Psoas muscle (tissue), 7 donors: ENCODE measurements at regions not wholly inside any gene's neighbourhood (a gene's known extent, or its start where the extent isn't known, plus 50 kb on each side); places are given as distances from the start of the nearest gene placed in this dataset.

ENCODE experiments used
- ATAC-seq, 4 donors: fragments of 200-7000 bp; cut with Tn5 transposase; one replicate each; pipeline ENCODE4 v1.9.1; 2020; ENCODE audit warnings: moderate library complexity in 3 of 4, mild to moderate bottlenecking in 2 of 4
- DNase-seq, 2 donors: peaks; one replicate each; pipeline ENCODE4 v3.0.0-alpha.2; 2020
- H3K27ac ChIP-seq: fragments of 200-600 bp; one replicate; pipeline ENCODE4 v1.8.0; 2022
- H3K27me3 ChIP-seq, 3 donors: fragments of 200-600 bp in 1 of 3; one replicate each; pipeline versions ENCODE4 v1.6.1 to v1.8.0; 2013 to 2022; ENCODE audit warnings: low read length in 2 of 3, mild to moderate bottlenecking in 2 of 3, moderate library complexity in 1 of 3; ENCODE audit not compliant: insufficient read depth in 3 of 3
- H3K36me3 ChIP-seq, 2 donors: fragments of 200-600 bp in 1 of 2; one replicate each; pipeline versions ENCODE4 v1.6.1 to v1.8.0; 2013 to 2022; ENCODE audit warnings: low read depth in 1 of 2, mild to moderate bottlenecking in 1 of 2, moderate library complexity in 1 of 2; ENCODE audit not compliant: insufficient read depth in 1 of 2
- H3K4me1 ChIP-seq: fragments of 200-600 bp; one replicate; pipeline ENCODE4 v1.8.0; 2022
- H3K4me3 ChIP-seq: fragments of 200-600 bp; one replicate; pipeline ENCODE4 v1.8.0; 2022; ENCODE audit warnings: mild to moderate bottlenecking
- H3K9me3 ChIP-seq: fragments of 200-600 bp; one replicate; pipeline ENCODE4 v1.8.0; 2022
- CTCF ChIP-seq: fragments of 200-600 bp; IDR thresholded peaks from one replicate; pipeline ENCODE4 v1.8.0; 2022; ENCODE audit warnings: antibody characterized with exemption
- WGBS, 3 donors: extraction: QIAGEN DNeasy Blood & Tissue Kit; methylation state at CpG; one replicate each; pipeline versions ENCODE4 v1.1.6 to v1.1.7; 2013; 5-methylcytosine and 5-hydroxymethylcytosine counted together
- intact Hi-C, 2 donors: fragments of 100-400 bp; cut with DNase I; formaldehyde crosslinking; loops; one replicate each; pipeline versions ENCODE4 v1.11.0 to v1.14.2; 2022
- donor health status: healthy with polysubstance abuse.
- donor health status: DM: no; HTN: no; CAD: no; lungs with moderate emphysema.
- donor health status: Bipolar disorder and iron deficiency.
- donor health status: healthy.
- donor health status: DM: yes; HTN: yes; CAD: no.
- donor health status: DM: no; HTN: no; CAD: no.
- donor health status: DM: yes; HTN: yes; CAD: no.

- WGBS, 3 donors, result 73 to 88% (median 76%) methylated on average over 4 of the region's 4 CpGs
- no peak for DNase-seq
Measured at GRCh38 chr13:68064001-68064770, 834.0 kb upstream of the PCDH9 start.

GRCh38 chr13:68063181-68063580 lies 833.0 kb upstream of the PCDH9 start:
- no peak overlapping the region for H3K4me3 ChIP-seq
- no peaks in the 10 kb centered on the region for H3K27me3 ChIP-seq
- DNase-seq (no peak), ATAC-seq (no peak)
- no peaks in the 10 kb centered on the region for H3K36me3 ChIP-seq
- H3K9me3 ChIP-seq, result no peaks in the 10 kb centered on the region
- intact Hi-C loops, result no loop called here
- no peaks in the 10 kb centered on the region for H3K4me1 ChIP-seq
- TF ChIP-seq CTCF, result no peak
- no peak overlapping the region for H3K27ac ChIP-seq
- WGBS, 3 donors, result 84 to 94% (median 91%) methylated on average over 1 of the region's 1 CpG

More at GRCh38 chr13:68064001-68064770, 834.0 kb upstream of the PCDH9 start:
- Histone ChIP-seq H3K27ac (no peak overlapping the region), H3K36me3 (no peaks in the 10 kb centered on the region), H3K9me3 (no peaks in the 10 kb centered on the region), H3K27me3 (no peaks in the 10 kb centered on the region), H3K4me3 (no peak overlapping the region), H3K4me1 (no peaks in the 10 kb centered on the region)
- TF ChIP-seq CTCF, result no peak
- ATAC-seq, result no peak
- intact Hi-C loops, result loop anchor here in 1 of 2 donors (1.0 kb wide), 1 partner anchor 32 kb away; no protein-coding TSS in a partner anchor

GRCh38 chr13:68057836-68058235 lies 827.7 kb upstream of the PCDH9 start:
- H3K36me3 ChIP-seq, result no peaks in the 10 kb centered on the region
- H3K27me3 ChIP-seq, result no peaks in the 10 kb centered on the region
- intact Hi-C loops, result no loop called here
- no peaks in the 10 kb centered on the region for H3K4me1 ChIP-seq
- ATAC-seq (no peak), DNase-seq (no peak)
- no peaks in the 10 kb centered on the region for H3K9me3 ChIP-seq
- no peak overlapping the region for H3K4me3 ChIP-seq
- H3K27ac ChIP-seq, result no peak overlapping the region
- no peak for TF ChIP-seq CTCF

GRCh38 chr13:68056816-68057710 lies 826.9 kb upstream of the PCDH9 start:
- TF ChIP-seq CTCF, result no peak
- Histone ChIP-seq H3K9me3 (no peaks in the 10 kb centered on the region), H3K4me1 (no peaks in the 10 kb centered on the region), H3K27ac (no peak overlapping the region), H3K36me3 (no peaks in the 10 kb centered on the region), H3K27me3 (no peaks in the 10 kb centered on the region), H3K4me3 (no peak overlapping the region)
- intact Hi-C loops, result no loop called here
- no peak for ATAC-seq
- 87 to 94% (median 91%) methylated on average over 5 of the region's 5 CpGs for WGBS, 3 donors
- no peak for DNase-seq
